Stimulated activated naive CD4-positive, alpha-beta T cell treated with Interleukin-2 at 50 U/mL for 16 hours (primary cell): ENCODE measurements at regions not wholly inside any gene's neighbourhood (a gene's known extent, or its start where the extent isn't known, plus 50 kb on each side); places are given as distances from the start of the nearest gene placed in this dataset.

Experiments
- DNase-seq: peaks from one replicate; lab custom pipeline; 2025; lab: John Stamatoyannopoulos, UW

- DNase-seq = no peak
Observed at GRCh38 chr3:176714034-176714433, 483.2 kb downstream of the TBL1XR1 start.

GRCh38 chr3:176712191-176712590 is 485.1 kb downstream of the TBL1XR1 start:
- DNase-seq = no peak

DNA sequence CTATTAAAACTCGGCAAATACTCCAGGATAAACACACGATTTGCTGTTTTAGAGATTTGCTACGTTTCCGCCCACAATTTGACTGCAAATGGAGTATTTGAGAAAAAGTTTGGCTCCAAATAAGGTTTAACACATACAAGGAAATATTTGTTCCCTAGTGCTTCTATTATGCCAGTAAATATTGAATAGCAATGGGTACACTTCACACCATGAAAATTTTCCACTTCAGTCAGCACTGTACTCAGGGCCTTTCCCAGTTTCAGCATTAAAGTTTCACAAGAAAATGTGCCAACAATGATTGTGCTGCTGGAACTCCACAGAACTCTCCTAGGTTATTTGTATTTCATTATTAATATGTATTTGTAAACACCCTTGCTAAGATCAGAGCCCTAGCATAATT is 498.0 kb downstream of the TBL1XR1 start:
- DNase-seq = no peak

DNA sequence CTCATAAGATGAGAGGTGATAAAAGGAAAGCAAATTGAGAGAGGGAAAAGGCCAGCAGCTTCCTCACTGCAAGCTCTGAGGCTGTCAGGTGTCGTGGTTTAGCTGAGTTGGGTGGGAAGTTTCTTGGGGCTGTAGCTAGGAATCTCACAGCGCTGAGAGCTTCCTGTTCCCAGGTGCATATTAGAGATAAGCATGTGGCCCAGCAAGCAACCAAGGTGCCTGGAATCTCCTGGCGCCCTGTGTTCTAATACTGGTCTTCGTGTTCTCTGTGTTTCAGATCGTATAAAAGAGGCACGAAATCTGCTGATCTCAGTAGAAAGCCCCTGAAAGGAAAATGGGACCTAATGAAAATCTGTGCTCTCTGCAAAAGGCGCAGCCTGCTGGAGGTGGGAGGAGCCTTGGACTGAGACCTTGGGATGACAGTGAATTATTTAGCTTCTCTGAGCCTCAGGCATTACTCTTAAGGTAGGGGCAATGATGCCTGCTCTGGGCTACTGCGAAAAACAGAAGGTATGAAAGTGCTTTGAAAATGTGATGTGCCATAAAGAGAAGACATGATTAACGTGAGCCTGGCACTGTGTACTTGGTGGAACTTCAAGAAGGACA is 499.9 kb downstream of the TBL1XR1 start:
- no peak for DNase-seq

- DNase-seq = no peak
Observed at GRCh38 chr3:176696816-176697215, 500.5 kb downstream of the TBL1XR1 start.

DNA sequence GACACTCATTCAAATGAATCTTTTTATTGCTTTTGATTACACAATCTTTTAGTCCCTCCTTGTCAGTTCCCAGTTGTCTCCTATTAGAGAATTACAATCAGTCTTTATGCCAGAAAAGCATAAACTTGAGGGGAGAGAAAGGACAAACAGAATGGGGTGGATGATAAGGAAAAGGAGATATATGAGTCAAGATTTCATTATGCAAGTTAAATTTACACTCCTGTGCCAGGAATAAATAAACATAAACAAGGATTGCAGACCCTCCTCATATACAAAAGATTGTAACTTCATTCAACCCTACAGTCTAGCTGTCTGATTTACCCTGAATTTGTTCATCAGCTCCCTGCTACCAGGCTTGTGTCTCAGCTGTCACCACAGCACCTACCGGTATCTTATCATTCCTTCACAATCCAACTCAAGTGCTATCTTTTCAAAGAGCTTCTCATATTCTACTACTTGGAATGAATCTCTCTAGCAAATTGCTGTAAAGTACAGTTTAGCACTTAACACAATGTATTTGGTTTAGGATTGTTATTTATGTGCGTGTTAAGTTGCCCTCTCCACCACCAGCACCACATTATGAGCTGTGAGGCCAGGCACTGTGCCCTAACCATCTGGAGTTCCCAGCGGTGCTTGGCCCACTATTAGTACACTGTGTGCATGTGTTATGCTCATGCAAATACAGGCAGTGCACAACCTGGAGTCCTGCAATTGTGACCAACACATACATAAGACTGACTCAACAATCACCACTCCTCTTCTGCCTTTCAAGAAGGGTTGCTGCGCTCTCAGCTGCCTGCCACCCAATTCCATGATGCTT is 504.1 kb downstream of the TBL1XR1 start:
- no peak for DNase-seq

- no peak for DNase-seq
Observed at GRCh38 chr3:176692199-176692965, 504.9 kb downstream of the TBL1XR1 start.

GRCh38 chr3:176690083-176690869 is 507.0 kb downstream of the TBL1XR1 start:
- no peak for DNase-seq

DNA sequence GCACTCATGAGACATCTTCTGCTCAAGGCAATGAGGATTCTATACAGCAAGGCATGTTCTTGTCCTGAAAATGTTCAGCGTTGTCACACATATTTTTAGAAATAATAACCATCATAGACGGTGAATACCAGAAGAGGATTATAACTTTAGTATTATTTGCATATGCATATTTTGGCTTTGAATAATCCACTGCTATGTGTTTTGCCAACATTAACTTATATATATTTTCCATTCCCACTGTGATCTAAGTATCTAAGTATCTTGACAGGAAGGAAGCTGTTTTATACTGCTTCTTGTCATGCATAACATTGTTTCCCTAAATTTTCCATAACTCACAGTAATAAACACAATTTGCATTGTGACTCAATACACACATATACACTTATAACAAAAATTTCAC is 509.5 kb downstream of the TBL1XR1 start:
- no peak for DNase-seq

DNA sequence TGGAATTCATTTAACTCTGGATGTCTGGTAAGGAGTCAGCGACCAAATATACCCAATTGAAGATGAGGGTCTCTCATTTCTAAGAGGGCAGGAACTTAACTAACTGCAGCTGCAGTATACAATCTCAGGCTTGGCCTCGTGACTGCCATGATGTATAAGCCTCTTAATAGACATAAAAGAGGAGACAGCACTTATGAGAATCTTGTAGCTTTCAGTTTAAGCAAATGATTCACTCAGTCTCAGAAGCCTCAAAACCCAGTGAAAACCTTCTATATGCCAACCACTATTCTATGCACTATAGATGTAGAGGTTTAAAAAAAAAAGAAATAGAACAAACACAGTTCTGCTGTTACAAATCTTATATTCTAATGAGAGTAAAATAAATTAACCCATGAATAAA is 513.9 kb downstream of the TBL1XR1 start:
- DNase-seq = no peak

- no peak for DNase-seq
Observed at GRCh38 chr3:176663837-176664831, 533.1 kb downstream of the TBL1XR1 start.

- no peak for DNase-seq
Observed at GRCh38 chr3:176663387-176663786, 533.9 kb downstream of the TBL1XR1 start.

- no peak for DNase-seq
Observed at GRCh38 chr3:176661432-176661964, 535.8 kb downstream of the TBL1XR1 start.

GRCh38 chr3:176655404-176656094 is 541.7 kb downstream of the TBL1XR1 start:
- DNase-seq = no peak

DNA sequence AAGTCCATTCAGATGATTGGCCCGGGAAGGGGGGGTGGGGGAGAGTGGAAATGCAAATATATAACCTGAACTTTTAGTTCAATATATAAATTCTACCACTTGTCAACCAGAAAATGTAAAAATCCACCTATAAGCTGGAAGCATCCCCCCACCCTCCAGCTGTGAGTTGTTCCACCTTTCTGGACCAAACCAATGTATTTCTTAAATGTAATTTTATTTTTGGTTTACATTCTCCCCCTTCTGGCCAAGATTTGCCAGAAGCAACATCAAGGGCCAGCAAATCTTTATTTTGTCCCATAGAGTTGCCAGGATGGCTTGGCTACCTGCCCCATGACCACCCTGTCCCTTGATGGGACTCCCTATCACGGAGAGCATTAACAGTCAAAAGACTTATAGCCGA is 545.7 kb downstream of the TBL1XR1 start:
- DNase-seq = no peak

- no peak for DNase-seq
Observed at GRCh38 chr3:176650478-176650877, 546.8 kb downstream of the TBL1XR1 start.

DNA sequence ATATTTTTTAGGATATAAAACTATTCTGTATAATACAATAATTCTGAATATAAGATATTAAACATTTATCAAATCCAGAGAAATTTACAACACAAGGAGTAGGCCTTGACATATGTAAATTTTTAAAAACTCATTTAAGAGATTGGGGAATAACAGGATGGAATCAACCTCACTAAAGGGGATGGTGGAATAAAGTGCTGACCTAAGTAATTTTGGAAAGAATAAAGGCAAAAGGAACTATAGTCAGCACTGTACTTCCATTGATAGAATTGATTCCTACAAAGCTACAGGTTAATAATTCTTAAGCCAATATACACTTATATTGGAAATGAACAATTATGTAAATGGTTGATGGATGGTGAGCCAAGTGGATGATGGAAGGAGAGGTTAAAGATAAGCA is 549.3 kb downstream of the TBL1XR1 start:
- DNase-seq = no peak

- DNase-seq = no peak
Observed at GRCh38 chr3:176633511-176633910, 563.8 kb downstream of the TBL1XR1 start.

DNA sequence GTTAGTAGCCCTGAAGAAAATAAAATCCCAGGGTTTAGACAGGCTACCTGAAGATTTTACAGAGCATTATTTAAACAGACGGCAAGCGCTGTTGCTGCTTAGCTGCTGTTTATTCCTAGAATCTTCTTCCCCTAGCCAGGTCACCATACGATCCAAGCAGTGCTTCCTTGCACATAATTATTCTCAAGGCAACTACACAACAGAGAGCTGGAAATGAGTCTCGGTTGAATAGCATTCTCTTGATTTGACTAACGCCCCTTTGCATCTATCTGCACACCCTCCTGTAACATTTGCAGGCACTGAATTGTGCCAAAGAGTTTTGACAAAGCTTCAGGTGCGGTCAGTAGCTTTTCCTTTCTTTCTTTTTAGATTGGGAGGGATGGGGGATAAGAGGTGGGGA is 564.4 kb downstream of the TBL1XR1 start:
- DNase-seq = no peak

- DNase-seq = no peak
Observed at GRCh38 chr3:176631165-176631564, 566.1 kb downstream of the TBL1XR1 start.
